ENCODE measurements at regions not wholly inside any gene's neighbourhood (a gene's known extent, or its start where the extent isn't known, plus 50 kb on each side); places are given as distances from the start of the nearest gene placed in this dataset.
A peak's percentile ranks its signal among the peaks of the same experiment; 100 is the strongest.

DNA sequence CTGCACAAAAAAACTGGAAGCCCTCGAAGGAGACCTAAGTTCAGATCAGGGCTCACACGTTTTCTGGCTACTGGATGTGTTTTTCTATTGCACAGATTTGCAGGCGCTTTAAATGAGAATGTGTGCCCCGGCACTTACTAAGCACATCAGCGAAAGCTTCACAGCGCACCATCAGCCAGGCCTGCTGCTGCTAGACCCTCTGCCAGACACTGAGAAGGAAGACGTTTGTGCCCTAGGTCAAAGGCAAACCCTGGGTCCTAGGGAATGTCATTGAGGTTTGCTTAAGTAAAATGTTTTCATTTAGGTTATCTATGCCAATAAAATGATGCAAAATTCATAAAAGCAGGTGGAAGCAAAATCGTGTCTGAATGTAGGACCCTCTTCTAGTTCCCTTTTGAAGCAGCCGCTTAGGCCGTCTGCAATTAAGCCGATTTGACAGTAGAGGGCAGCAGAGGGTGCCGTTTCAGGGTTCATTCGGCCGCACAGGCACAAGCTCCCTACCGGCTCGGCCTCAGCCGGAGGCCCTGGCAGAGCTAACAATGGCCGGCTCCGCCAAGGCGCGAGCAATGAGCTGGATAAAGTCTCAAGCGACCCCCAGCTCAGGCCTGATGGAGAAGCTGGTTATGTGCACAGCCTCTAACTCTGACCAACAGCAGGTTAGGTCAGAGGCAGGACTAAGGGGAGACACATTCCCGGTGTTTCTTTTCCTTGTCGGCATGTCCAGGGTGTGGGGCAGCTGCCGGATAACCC lies 107.2 kb upstream of the FOXA2 start:
- TF ChIP-seq CTCF (IDR thresholded peaks at IDR 0.05 in 8 of 11, conservative IDR thresholded peaks at IDR 0.05 in 3 of 11) (peak; percentile 66 to 93 (median 88)), POLR2AphosphoS5 (IDR thresholded peaks at IDR 0.05) (peak in 2 of 3 donors; percentile 59 to 64)
